Astrocyte (in vitro differentiated cells and primary cell): ENCODE measurements at regions not wholly inside any gene's neighbourhood (a gene's known extent, or its start where the extent isn't known, plus 50 kb on each side); places are given as distances from the start of the nearest gene placed in this dataset.

Experiments
- DNase-seq: peaks from one replicate; pipeline ENCODE4 v3.0.0-alpha.2; 2010; ENCODE audit warnings: low read depth
- FAIRE-seq: peaks from 2 replicates; lab custom pipeline; 2011; peaks lifted over from hg19 to GRCh38; lab: Jason Lieb, UNC
- H2AFZ ChIP-seq: 2 replicates; pipeline ENCODE4 v1.6.0; 2012; ENCODE audit warnings: low read depth, low read length, inconsistent platforms
- H3K27ac ChIP-seq: 2 replicates; pipeline ENCODE4 v1.5.1; 2011; ENCODE audit warnings: low read depth, low read length, inconsistent platforms
- H3K27me3 ChIP-seq: 2 replicates; pipeline ENCODE4 v1.6.0; 2011; ENCODE audit warnings: low read length, inconsistent platforms; ENCODE audit not compliant: insufficient read depth
- H3K36me3 ChIP-seq: 2 replicates; pipeline ENCODE4 v1.5.1; 2011; ENCODE audit warnings: low read length, inconsistent platforms; ENCODE audit not compliant: insufficient read depth
- H3K4me1 ChIP-seq: 2 replicates; pipeline ENCODE4 v1.5.1; 2011; ENCODE audit warnings: low read length, inconsistent platforms; ENCODE audit not compliant: insufficient read depth
- H3K4me2 ChIP-seq: 2 replicates; pipeline ENCODE4 v1.6.0; 2012; ENCODE audit warnings: low read length, inconsistent platforms
- H3K4me3 ChIP-seq: 2 replicates; pipeline ENCODE4 v1.5.1; 2011; ENCODE audit warnings: low read depth, mild to moderate bottlenecking, low read length, inconsistent platforms; ENCODE audit not compliant: insufficient read depth
- H3K79me2 ChIP-seq: 2 replicates; pipeline ENCODE4 v1.6.0; 2012; ENCODE audit warnings: mild to moderate bottlenecking, low read length, inconsistent platforms; ENCODE audit not compliant: insufficient read depth
- H3K9ac ChIP-seq: 2 replicates; pipeline ENCODE4 v1.6.0; 2012; ENCODE audit warnings: mild to moderate bottlenecking, low read length, inconsistent platforms
- H3K9me3 ChIP-seq: 2 replicates; pipeline ENCODE4 v1.5.1; 2012; ENCODE audit warnings: low read depth, mild to moderate bottlenecking, low read length, inconsistent platforms; ENCODE audit not compliant: insufficient read depth
- H4K20me1 ChIP-seq: 2 replicates; pipeline ENCODE4 v1.6.0; 2012; ENCODE audit warnings: low read length, inconsistent platforms; ENCODE audit not compliant: insufficient read depth
- H3K27ac Mint-ChIP-seq: one replicate; pipeline ENCODE4 v1.8.0; 2021; ENCODE audit warnings: mild to moderate bottlenecking, mixed read lengths; ENCODE audit not compliant: unreplicated experiment
- H3K27me3 Mint-ChIP-seq: one replicate; pipeline ENCODE4 v1.8.0; 2021; ENCODE audit warnings: low read depth, mixed read lengths; ENCODE audit not compliant: unreplicated experiment
- H3K36me3 Mint-ChIP-seq: one replicate; pipeline ENCODE4 v1.8.0; 2021; ENCODE audit warnings: low read depth, mixed read lengths; ENCODE audit not compliant: unreplicated experiment
- H3K4me1 Mint-ChIP-seq: one replicate; pipeline ENCODE4 v1.8.0; 2021; ENCODE audit warnings: low read depth, mixed read lengths; ENCODE audit not compliant: unreplicated experiment
- H3K4me3 Mint-ChIP-seq: one replicate; pipeline ENCODE4 v1.8.0; 2021; ENCODE audit warnings: mild to moderate bottlenecking, moderate library complexity, mixed read lengths; ENCODE audit not compliant: unreplicated experiment
- H3K9me3 Mint-ChIP-seq: one replicate; pipeline ENCODE4 v1.8.0; 2021; ENCODE audit warnings: mild to moderate bottlenecking, mixed read lengths; ENCODE audit not compliant: unreplicated experiment
- CTCF ChIP-seq: IDR thresholded peaks from 2 replicates; pipeline ENCODE4 v1.5.1; 2011; ENCODE audit warnings: low read depth, mild to moderate bottlenecking, inconsistent platforms, low read length, moderate library complexity; ENCODE audit not compliant: insufficient read depth
- EZH2 ChIP-seq: IDR thresholded peaks from 2 replicates; pipeline ENCODE4 v1.6.1; 2012; ENCODE audit warnings: mild to moderate bottlenecking, low read length, inconsistent platforms; ENCODE audit not compliant: insufficient read depth

DNA sequence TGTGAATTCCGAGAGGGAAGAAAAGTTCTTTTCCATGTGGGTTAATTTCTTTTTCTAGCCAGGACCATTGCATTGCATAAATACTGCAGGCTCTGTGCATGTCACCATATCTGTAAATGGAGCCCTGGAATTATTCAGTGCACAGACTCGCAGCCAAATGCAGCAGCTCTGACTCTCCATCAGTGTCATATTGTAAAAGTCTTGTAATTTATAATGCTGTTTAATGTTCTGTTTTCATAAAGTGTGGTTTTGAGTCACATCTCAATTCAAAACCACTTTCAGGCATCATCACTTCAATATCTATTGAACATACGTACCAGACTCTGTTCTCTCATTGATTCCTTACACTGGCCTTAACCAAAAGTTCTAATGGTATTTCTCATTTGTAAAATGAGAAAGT is 193.9 kb upstream of the RPL34 start:
- FAIRE-seq: peak; percentile 26

DNA sequence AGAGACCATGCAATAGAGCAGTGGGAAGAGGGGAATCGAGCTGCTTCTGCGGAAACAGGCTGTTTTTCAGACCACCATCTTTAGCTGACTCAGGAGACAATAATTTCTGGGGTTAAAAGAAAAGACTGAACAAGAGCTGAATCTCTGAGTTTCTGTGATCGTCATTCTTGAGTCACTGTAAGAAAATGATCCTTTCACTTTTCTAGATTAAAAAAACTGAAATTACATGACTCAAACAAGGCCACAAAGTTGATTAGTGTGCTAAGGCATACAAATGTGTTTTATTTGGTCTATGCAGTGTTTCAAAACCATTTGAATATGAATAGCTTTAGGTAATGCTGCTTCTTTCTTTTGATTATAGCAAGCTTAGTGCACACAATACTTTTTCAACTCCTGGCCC is 194.4 kb upstream of the RPL34 start:
- Mint-ChIP-seq H3K36me3 (no peaks in the 10 kb centered on the region), H3K27me3 (no peaks in the 10 kb centered on the region), H3K27ac (peak overlapping the region; percentile 93), H3K9me3 (peaks cover 9% of the 10 kb centered on the region), H3K4me3 (no peak overlapping the region), H3K4me1 (peaks cover 17% of the 10 kb centered on the region)
- peak overlapping the region; percentile 18 for H2AFZ ChIP-seq
- DNase-seq: peak; percentile 94
- no peaks in the 10 kb centered on the region for H4K20me1 ChIP-seq
- H3K27ac ChIP-seq: peak overlapping the region; percentile 80
- peak overlapping the region; percentile 86 for H3K4me2 ChIP-seq
- H3K4me3 ChIP-seq: peak overlapping the region; percentile 35
- peaks cover 9% of the 10 kb centered on the region for H3K4me1 ChIP-seq
- TF ChIP-seq CTCF (no peak), EZH2 (no peak)
- H3K27me3 ChIP-seq: no peaks in the 10 kb centered on the region
- no peaks in the 10 kb centered on the region for H3K36me3 ChIP-seq
- H3K9ac ChIP-seq: peak overlapping the region; percentile 64
- no peaks in the 10 kb centered on the region for H3K79me2 ChIP-seq
- FAIRE-seq: peak; percentile 97
- no peaks in the 10 kb centered on the region for H3K9me3 ChIP-seq

More for the DNA sequence above, 193.9 kb upstream of the RPL34 start:
- Histone ChIP-seq H4K20me1 (no peaks in the 10 kb centered on the region), H3K4me1 (peaks cover 9% of the 10 kb centered on the region), H3K36me3 (no peaks in the 10 kb centered on the region), H3K4me2 (peak overlapping the region; percentile 86), H3K79me2 (no peaks in the 10 kb centered on the region), H3K4me3 (peak overlapping the region; percentile 35), H3K9me3 (no peaks in the 10 kb centered on the region), H3K27me3 (no peaks in the 10 kb centered on the region), H3K9ac (peak overlapping the region; percentile 64), H2AFZ (peak overlapping the region; percentile 18), H3K27ac (peak overlapping the region; percentile 80)
- peaks cover 17% of the 10 kb centered on the region for H3K4me1 Mint-ChIP-seq
- H3K9me3 Mint-ChIP-seq: peaks cover 9% of the 10 kb centered on the region
- peak overlapping the region; percentile 93 for H3K27ac Mint-ChIP-seq
- H3K4me3 Mint-ChIP-seq: no peak overlapping the region
- no peaks in the 10 kb centered on the region for H3K27me3 Mint-ChIP-seq
- H3K36me3 Mint-ChIP-seq: no peaks in the 10 kb centered on the region
- DNase-seq: peak; percentile 79
- TF ChIP-seq EZH2: no peak
- TF ChIP-seq CTCF: no peak

GRCh38 chr4:108417923-108418322 is 202.5 kb upstream of the RPL34 start:
- H4K20me1 ChIP-seq: no peaks in the 10 kb centered on the region
- Mint-ChIP-seq H3K27me3 (peaks cover 5% of the 10 kb centered on the region), H3K9me3 (peaks cover 10% of the 10 kb centered on the region), H3K4me3 (no peak overlapping the region), H3K4me1 (peaks cover 3% of the 10 kb centered on the region), H3K27ac (no peak overlapping the region), H3K36me3 (no peaks in the 10 kb centered on the region)
- H3K9ac ChIP-seq: no peak overlapping the region
- H3K4me2 ChIP-seq: no peak overlapping the region
- H3K4me1 ChIP-seq: no peaks in the 10 kb centered on the region
- H2AFZ ChIP-seq: peak overlapping the region; percentile 28
- no peaks in the 10 kb centered on the region for H3K27me3 ChIP-seq
- TF ChIP-seq EZH2 (no peak), CTCF (no peak)
- DNase-seq (peak; percentile 51), FAIRE-seq (no peak)
- no peaks in the 10 kb centered on the region for H3K9me3 ChIP-seq
- no peaks in the 10 kb centered on the region for H3K79me2 ChIP-seq
- H3K36me3 ChIP-seq: no peaks in the 10 kb centered on the region
- H3K27ac ChIP-seq: no peak overlapping the region
- H3K4me3 ChIP-seq: no peak overlapping the region
